ENCODE measurements at regions not wholly inside any gene's neighbourhood (a gene's known extent, or its start where the extent isn't known, plus 50 kb on each side); places are given as distances from the start of the nearest gene placed in this dataset.

GRCh38 chr15:47304656-47305055 lies 412.6 kb upstream of the SEMA6D start:
- Histone ChIP-seq H3K4me3 (ENCODE audit: insufficient read depth, low read depth, low read length, poor library complexity, severe bottlenecking) (no peak overlapping the region), H3K9me3 (ENCODE audit: control insufficient read depth, low read length) (no peaks in the 10 kb centered on the region), H3K27ac (ENCODE audit: insufficient read depth, low read length, poor library complexity, severe bottlenecking) (no peak overlapping the region), H3K27me3 (replicated peaks; ENCODE audit: control insufficient read depth, insufficient read depth, low read length, poor library complexity, severe bottlenecking) (no peaks in the 10 kb centered on the region), H3K4me1 (ENCODE audit: control insufficient read depth, insufficient read depth, low read length, poor library complexity, severe bottlenecking) (no peaks in the 10 kb centered on the region), H3K36me3 (ENCODE audit: control insufficient read depth, insufficient read depth, low read length) (no peaks in the 10 kb centered on the region)
- no peak for DNase-seq

GRCh38 chr15:47312161-47312560 lies 405.1 kb upstream of the SEMA6D start:
- Histone ChIP-seq H3K4me1 (ENCODE audit: control insufficient read depth, insufficient read depth, low read length, poor library complexity, severe bottlenecking) (no peaks in the 10 kb centered on the region), H3K9me3 (ENCODE audit: control insufficient read depth, low read length) (no peaks in the 10 kb centered on the region), H3K27me3 (replicated peaks; ENCODE audit: control insufficient read depth, insufficient read depth, low read length, poor library complexity, severe bottlenecking) (no peaks in the 10 kb centered on the region), H3K4me3 (ENCODE audit: insufficient read depth, low read depth, low read length, poor library complexity, severe bottlenecking) (no peak overlapping the region), H3K27ac (ENCODE audit: insufficient read depth, low read length, poor library complexity, severe bottlenecking) (no peak overlapping the region), H3K36me3 (ENCODE audit: control insufficient read depth, insufficient read depth, low read length) (no peaks in the 10 kb centered on the region)
- no peak for DNase-seq

DNA sequence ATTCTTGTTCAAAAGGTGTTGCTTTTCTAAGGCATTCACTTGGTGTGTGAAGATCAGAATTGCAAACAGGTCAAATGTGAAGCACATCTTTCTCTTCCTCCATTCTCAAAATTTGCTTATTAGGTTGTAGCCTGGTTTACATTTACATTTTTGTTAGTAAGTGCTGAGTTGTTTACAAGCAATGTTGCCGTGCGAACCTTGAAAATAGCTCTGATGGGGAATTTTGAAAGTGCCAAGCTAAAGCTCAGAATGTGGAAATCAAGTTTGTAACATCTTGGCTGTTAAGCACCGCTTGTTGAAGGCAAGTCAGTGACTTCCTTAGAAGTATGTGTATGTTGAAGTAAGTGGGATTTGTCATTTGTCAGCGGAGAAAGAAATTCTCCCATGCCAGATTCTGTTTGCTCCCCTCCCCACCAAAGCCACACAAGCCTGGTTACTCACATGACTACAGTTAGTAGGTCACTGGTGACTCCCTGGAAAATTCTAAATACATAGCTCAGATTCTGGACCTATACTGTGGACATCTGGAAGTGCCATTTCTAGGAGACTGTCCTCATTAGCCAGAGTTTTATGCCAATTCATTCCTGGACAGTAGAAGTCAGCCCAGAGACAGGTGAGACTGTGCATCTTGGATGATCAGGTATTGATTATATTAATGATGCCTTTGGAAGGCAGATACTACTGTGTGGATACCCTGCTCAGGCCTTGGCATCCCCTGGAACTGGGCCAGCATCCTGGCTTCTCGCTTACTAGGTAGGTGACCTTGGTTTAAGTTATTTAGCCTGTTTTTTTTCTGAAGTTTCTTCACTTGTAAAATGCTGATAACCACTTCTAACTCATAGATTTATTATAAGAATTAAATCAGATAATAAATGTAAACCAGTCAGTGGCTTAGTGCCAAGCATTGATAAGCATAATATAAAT lies 390.6 kb upstream of the SEMA6D start:
- H3K27ac ChIP-seq (ENCODE audit: insufficient read depth, low read length, poor library complexity, severe bottlenecking) = no peak overlapping the region
- DNase-seq = no peak
- H3K4me3 ChIP-seq (ENCODE audit: insufficient read depth, low read depth, low read length, poor library complexity, severe bottlenecking) = no peak overlapping the region

GRCh38 chr15:47331829-47332393 lies 385.4 kb upstream of the SEMA6D start:
- Histone ChIP-seq H3K27ac (ENCODE audit: insufficient read depth, low read length, poor library complexity, severe bottlenecking) (no peak overlapping the region), H3K9me3 (ENCODE audit: control insufficient read depth, low read length) (no peaks in the 10 kb centered on the region), H3K36me3 (ENCODE audit: control insufficient read depth, insufficient read depth, low read length) (no peaks in the 10 kb centered on the region), H3K27me3 (replicated peaks; ENCODE audit: control insufficient read depth, insufficient read depth, low read length, poor library complexity, severe bottlenecking) (no peaks in the 10 kb centered on the region), H3K4me1 (ENCODE audit: control insufficient read depth, insufficient read depth, low read length, poor library complexity, severe bottlenecking) (no peaks in the 10 kb centered on the region), H3K4me3 (ENCODE audit: insufficient read depth, low read depth, low read length, poor library complexity, severe bottlenecking) (no peak overlapping the region)
- DNase-seq = no peak

More for the DNA sequence above, 390.6 kb upstream of the SEMA6D start:
- Histone ChIP-seq H3K27me3 (replicated peaks; ENCODE audit: control insufficient read depth, insufficient read depth, low read length, poor library complexity, severe bottlenecking) (no peaks in the 10 kb centered on the region), H3K9me3 (ENCODE audit: control insufficient read depth, low read length) (no peaks in the 10 kb centered on the region), H3K36me3 (ENCODE audit: control insufficient read depth, insufficient read depth, low read length) (no peaks in the 10 kb centered on the region), H3K4me1 (ENCODE audit: control insufficient read depth, insufficient read depth, low read length, poor library complexity, severe bottlenecking) (no peaks in the 10 kb centered on the region)

DNA sequence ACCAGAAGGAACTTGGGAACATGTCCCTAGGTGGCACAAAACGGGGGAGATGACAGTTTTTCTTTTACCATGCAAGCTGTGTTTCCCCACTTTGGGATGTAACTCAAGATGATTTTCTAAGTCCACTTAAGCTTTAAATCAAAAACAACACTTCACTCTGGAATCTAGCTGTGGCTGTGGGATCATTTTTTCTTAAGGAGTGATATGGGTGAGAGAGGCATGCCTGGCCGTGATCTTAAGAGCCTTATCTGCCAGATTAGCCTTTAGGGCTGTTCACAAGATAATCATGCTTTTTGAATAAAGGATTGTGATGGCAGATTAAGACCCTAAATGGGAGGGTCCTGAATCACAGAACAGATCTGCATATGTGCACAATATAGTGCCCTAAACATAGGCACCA lies 384.8 kb upstream of the SEMA6D start:
- Histone ChIP-seq H3K36me3 (ENCODE audit: control insufficient read depth, insufficient read depth, low read length) (no peaks in the 10 kb centered on the region), H3K4me3 (ENCODE audit: insufficient read depth, low read depth, low read length, poor library complexity, severe bottlenecking) (no peak overlapping the region), H3K27me3 (replicated peaks; ENCODE audit: control insufficient read depth, insufficient read depth, low read length, poor library complexity, severe bottlenecking) (no peaks in the 10 kb centered on the region), H3K4me1 (ENCODE audit: control insufficient read depth, insufficient read depth, low read length, poor library complexity, severe bottlenecking) (no peaks in the 10 kb centered on the region), H3K27ac (ENCODE audit: insufficient read depth, low read length, poor library complexity, severe bottlenecking) (no peak overlapping the region), H3K9me3 (ENCODE audit: control insufficient read depth, low read length) (no peaks in the 10 kb centered on the region)
- no peak for DNase-seq

- H3K27me3 ChIP-seq (replicated peaks; ENCODE audit: control insufficient read depth, insufficient read depth, low read length, poor library complexity, severe bottlenecking) = no peaks in the 10 kb centered on the region
- no peaks in the 10 kb centered on the region for H3K4me1 ChIP-seq (ENCODE audit: control insufficient read depth, insufficient read depth, low read length, poor library complexity, severe bottlenecking)
- H3K9me3 ChIP-seq (ENCODE audit: control insufficient read depth, low read length) = no peaks in the 10 kb centered on the region
- no peak overlapping the region for H3K27ac ChIP-seq (ENCODE audit: insufficient read depth, low read length, poor library complexity, severe bottlenecking)
- no peak overlapping the region for H3K4me3 ChIP-seq (ENCODE audit: insufficient read depth, low read depth, low read length, poor library complexity, severe bottlenecking)
- no peaks in the 10 kb centered on the region for H3K36me3 ChIP-seq (ENCODE audit: control insufficient read depth, insufficient read depth, low read length)
- DNase-seq = no peak
Observed at GRCh38 chr15:47333734-47334133, 383.6 kb upstream of the SEMA6D start.

DNA sequence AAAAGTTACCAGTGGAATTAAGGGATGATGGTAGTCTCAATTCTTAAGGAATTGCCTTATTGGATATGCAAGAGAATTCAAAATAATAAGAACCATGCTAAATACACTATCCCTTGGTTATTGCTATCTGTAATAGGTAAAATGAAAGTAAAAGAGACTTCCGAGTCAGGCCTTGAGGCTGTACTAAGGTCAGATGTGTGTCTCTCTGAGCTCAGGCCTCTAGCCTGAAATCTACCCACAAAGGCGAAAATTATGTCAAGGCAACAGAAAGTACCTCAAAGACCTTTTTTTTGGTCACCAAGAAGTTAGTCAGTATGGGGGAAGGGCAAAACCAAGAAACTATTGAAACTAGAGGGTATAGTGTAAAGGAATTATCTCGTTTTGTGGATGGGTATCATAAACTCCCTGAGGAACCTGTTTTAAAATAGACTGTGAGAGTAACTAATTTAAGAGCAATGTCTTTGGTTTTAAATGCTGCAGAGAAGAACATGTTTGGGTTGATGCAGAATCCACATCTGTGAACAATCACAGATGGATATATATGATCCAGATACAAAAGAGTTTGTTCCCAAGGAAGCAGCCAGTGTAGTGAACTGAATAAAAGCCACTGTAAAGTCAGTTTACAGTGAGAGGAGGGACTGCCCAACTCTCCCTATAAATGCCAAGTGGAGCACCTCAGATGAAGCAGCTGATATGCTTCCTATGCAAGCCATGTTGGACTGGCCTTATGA lies 382.3 kb upstream of the SEMA6D start:
- H3K4me1 ChIP-seq (ENCODE audit: control insufficient read depth, insufficient read depth, low read length, poor library complexity, severe bottlenecking) = no peaks in the 10 kb centered on the region
- no peak overlapping the region for H3K4me3 ChIP-seq (ENCODE audit: insufficient read depth, low read depth, low read length, poor library complexity, severe bottlenecking)
- no peaks in the 10 kb centered on the region for H3K36me3 ChIP-seq (ENCODE audit: control insufficient read depth, insufficient read depth, low read length)
- DNase-seq = no peak
- no peak overlapping the region for H3K27ac ChIP-seq (ENCODE audit: insufficient read depth, low read length, poor library complexity, severe bottlenecking)
- H3K27me3 ChIP-seq (replicated peaks; ENCODE audit: control insufficient read depth, insufficient read depth, low read length, poor library complexity, severe bottlenecking) = no peaks in the 10 kb centered on the region
- H3K9me3 ChIP-seq (ENCODE audit: control insufficient read depth, low read length) = no peaks in the 10 kb centered on the region

DNA sequence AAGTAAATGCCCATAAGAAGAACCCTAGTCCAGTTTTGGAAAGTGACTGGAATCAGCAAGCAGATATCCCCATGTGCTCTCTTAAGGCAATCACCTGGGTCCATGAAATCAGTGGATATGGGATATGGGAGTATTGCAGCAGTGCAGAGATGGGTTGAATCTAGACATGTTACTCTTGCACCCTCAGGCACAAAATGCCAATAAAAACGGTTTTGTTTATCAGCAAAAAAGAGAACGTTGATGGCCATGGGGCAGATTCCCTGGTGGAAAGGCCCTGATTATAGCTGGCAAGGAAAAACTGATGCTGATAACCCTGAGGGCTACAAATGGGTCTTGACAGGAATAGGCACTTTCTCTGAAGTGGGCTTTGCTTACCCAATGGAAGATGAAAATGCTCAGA lies 380.2 kb upstream of the SEMA6D start:
- Histone ChIP-seq H3K27ac (ENCODE audit: insufficient read depth, low read length, poor library complexity, severe bottlenecking) (no peak overlapping the region), H3K4me1 (ENCODE audit: control insufficient read depth, insufficient read depth, low read length, poor library complexity, severe bottlenecking) (no peaks in the 10 kb centered on the region), H3K36me3 (ENCODE audit: control insufficient read depth, insufficient read depth, low read length) (no peaks in the 10 kb centered on the region), H3K27me3 (replicated peaks; ENCODE audit: control insufficient read depth, insufficient read depth, low read length, poor library complexity, severe bottlenecking) (no peaks in the 10 kb centered on the region), H3K9me3 (ENCODE audit: control insufficient read depth, low read length) (no peaks in the 10 kb centered on the region), H3K4me3 (ENCODE audit: insufficient read depth, low read depth, low read length, poor library complexity, severe bottlenecking) (no peak overlapping the region)
- no peak for DNase-seq

DNA sequence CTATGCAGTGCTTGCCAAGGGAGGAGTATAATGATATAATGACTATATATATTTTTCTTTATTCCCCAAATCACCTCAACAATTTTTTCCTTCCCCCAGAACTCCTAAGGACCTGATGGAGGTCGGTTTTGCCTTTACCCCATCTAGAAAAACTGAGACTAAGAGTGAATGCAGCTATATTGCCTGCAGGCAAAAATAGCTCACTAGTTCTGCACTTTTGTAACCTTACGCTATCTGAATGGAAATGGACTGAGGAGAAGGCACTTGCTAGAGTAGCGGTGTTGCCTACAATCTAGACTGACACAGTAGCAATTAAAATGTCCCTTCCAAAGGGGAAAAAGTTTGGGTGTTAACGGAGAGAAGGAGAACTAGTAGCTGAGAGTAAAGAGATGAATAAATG lies 379.5 kb upstream of the SEMA6D start:
- no peaks in the 10 kb centered on the region for H3K27me3 ChIP-seq (replicated peaks; ENCODE audit: control insufficient read depth, insufficient read depth, low read length, poor library complexity, severe bottlenecking)
- no peaks in the 10 kb centered on the region for H3K9me3 ChIP-seq (ENCODE audit: control insufficient read depth, low read length)
- H3K4me1 ChIP-seq (ENCODE audit: control insufficient read depth, insufficient read depth, low read length, poor library complexity, severe bottlenecking) = no peaks in the 10 kb centered on the region
- no peak for DNase-seq
- no peak overlapping the region for H3K4me3 ChIP-seq (ENCODE audit: insufficient read depth, low read depth, low read length, poor library complexity, severe bottlenecking)
- H3K27ac ChIP-seq (ENCODE audit: insufficient read depth, low read length, poor library complexity, severe bottlenecking) = no peak overlapping the region
- no peaks in the 10 kb centered on the region for H3K36me3 ChIP-seq (ENCODE audit: control insufficient read depth, insufficient read depth, low read length)

DNA sequence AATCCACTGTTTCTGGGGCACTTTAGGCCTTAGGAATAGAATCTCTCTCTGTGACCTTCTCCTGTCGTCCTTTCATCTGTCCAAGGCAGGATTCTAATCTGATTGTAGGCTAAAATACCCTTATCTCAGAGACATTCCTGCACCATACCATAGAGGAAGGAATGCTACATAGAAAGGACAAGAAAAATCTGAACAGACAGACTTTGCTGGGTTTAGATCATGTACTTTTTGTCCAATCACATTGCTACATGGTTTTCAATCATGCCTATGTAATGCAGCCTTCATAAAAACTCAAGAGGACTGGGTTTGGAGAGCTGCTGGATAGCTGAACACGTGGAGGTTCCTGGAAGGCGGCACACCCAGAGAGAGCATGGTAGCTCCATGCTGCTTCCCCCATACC lies 378.5 kb upstream of the SEMA6D start:
- Histone ChIP-seq H3K4me1 (ENCODE audit: control insufficient read depth, insufficient read depth, low read length, poor library complexity, severe bottlenecking) (no peaks in the 10 kb centered on the region), H3K27ac (ENCODE audit: insufficient read depth, low read length, poor library complexity, severe bottlenecking) (no peak overlapping the region), H3K4me3 (ENCODE audit: insufficient read depth, low read depth, low read length, poor library complexity, severe bottlenecking) (no peak overlapping the region), H3K36me3 (ENCODE audit: control insufficient read depth, insufficient read depth, low read length) (no peaks in the 10 kb centered on the region), H3K27me3 (replicated peaks; ENCODE audit: control insufficient read depth, insufficient read depth, low read length, poor library complexity, severe bottlenecking) (no peaks in the 10 kb centered on the region), H3K9me3 (ENCODE audit: control insufficient read depth, low read length) (no peaks in the 10 kb centered on the region)
- no peak for DNase-seq
